ENCODE measurements at regions not wholly inside any gene's neighbourhood (a gene's known extent, or its start where the extent isn't known, plus 50 kb on each side); places are given as distances from the start of the nearest gene placed in this dataset.

DNA sequence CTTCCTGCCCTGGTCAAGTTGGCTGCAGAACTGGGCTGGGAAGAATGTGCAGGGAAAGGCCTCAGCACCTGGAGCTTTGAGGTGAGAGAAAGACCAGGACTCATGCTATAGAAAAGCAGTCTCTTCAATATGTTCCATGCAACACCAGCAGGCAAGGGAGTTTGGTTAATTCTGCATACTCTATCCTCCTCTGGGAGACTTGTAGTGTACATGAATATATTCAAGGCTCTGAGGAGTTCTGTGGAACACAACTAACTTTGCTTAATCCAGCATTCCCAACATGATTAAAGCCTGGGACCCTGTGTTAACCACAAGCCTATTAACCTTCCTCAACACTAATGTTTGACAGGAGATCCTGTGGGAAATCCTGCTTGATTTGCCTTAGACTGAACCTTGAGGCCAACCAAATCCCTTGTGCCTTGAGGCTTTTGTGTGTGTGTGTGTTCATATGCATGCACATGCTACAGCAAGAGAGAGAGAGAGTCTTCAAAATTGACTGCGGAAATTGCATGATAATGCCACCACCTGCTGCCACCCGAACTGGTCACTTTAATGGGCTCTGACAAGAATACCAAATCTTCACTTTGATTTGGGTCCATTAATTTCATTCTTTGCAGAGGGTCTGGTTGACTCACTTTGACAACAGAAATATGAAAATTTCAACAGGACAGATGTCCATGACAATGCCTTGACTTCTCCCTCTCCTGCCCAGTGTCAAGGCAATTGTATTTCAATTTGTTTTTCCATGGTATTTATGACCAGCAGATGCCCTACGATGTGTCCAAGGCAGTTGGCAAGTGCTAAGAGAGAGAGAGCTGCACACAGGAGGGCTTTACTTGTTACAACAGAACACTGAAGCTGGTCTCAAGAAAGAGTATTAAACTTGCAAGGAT is 238.2 kb upstream of the ZBED5 start:
- TF ChIP-seq, protein P1, sequence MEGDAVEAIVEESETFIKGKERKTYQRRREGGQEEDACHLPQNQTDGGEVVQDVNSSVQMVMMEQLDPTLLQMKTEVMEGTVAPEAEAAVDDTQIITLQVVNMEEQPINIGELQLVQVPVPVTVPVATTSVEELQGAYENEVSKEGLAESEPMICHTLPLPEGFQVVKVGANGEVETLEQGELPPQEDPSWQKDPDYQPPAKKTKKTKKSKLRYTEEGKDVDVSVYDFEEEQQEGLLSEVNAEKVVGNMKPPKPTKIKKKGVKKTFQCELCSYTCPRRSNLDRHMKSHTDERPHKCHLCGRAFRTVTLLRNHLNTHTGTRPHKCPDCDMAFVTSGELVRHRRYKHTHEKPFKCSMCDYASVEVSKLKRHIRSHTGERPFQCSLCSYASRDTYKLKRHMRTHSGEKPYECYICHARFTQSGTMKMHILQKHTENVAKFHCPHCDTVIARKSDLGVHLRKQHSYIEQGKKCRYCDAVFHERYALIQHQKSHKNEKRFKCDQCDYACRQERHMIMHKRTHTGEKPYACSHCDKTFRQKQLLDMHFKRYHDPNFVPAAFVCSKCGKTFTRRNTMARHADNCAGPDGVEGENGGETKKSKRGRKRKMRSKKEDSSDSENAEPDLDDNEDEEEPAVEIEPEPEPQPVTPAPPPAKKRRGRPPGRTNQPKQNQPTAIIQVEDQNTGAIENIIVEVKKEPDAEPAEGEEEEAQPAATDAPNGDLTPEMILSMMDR (IDR thresholded peaks at IDR 0.05), result no peak
- no peak for TF ChIP-seq EP300 (IDR thresholded peaks at IDR 0.05)
- TF ChIP-seq POLR2A (IDR thresholded peaks at IDR 0.05), result no peak
- TF ChIP-seq POLR2AphosphoS5 (IDR thresholded peaks at IDR 0.05), result no peak

Data from stomach (tissue), 4 donors.